ENCODE measurements at regions not wholly inside any gene's neighbourhood (a gene's known extent, or its start where the extent isn't known, plus 50 kb on each side); places are given as distances from the start of the nearest gene placed in this dataset.

GRCh38 chr14:85420278-85420677 is 109.7 kb upstream of the FLRT2 start:
- TF ChIP-seq CTCF (IDR thresholded peaks at IDR 0.05) = no peak
- no peak for TF ChIP-seq POLR2A (IDR thresholded peaks at IDR 0.05)
